DND-41 (cell line): ENCODE measurements at regions not wholly inside any gene's neighbourhood (a gene's known extent, or its start where the extent isn't known, plus 50 kb on each side); places are given as distances from the start of the nearest gene placed in this dataset.

Source experiments
- EZH2 ChIP-seq: IDR thresholded peaks from 3 replicates; pipeline ENCODE4 v1.6.1; 2012; ENCODE audit warnings: borderline replicate concordance, low read depth, mild to moderate bottlenecking, moderate library complexity, low read length, inconsistent platforms; ENCODE audit not compliant: severe bottlenecking
- TF ChIP-seq, protein P1 (sequence below): IDR thresholded peaks from 2 replicates; pipeline ENCODE4 v1.5.1; 2012; ENCODE audit warnings: borderline replicate concordance, low read length, moderate library complexity, mild to moderate bottlenecking; ENCODE audit not compliant: poor library complexity, severe bottlenecking; ENCODE audit errors: extremely low read depth

DNA sequence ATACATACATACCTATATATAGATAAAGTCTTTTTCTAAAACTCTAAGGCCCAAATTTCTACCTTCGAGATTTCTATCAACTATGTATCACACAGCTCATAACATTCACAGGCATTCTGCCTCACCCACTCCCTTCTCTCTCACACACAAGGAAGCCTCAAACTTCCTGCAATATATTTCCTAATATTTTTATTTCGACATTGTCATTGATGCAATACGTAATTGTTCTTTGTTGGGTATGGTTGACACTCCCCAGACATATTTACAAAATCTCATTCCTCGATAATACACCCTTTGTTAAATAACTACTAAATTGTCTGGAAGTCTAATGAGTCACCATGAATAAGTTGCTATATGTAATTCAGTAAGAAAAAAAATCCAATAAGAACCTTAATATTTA lies 143.5 kb downstream of the HNRNPD start:
- TF ChIP-seq, protein P1, sequence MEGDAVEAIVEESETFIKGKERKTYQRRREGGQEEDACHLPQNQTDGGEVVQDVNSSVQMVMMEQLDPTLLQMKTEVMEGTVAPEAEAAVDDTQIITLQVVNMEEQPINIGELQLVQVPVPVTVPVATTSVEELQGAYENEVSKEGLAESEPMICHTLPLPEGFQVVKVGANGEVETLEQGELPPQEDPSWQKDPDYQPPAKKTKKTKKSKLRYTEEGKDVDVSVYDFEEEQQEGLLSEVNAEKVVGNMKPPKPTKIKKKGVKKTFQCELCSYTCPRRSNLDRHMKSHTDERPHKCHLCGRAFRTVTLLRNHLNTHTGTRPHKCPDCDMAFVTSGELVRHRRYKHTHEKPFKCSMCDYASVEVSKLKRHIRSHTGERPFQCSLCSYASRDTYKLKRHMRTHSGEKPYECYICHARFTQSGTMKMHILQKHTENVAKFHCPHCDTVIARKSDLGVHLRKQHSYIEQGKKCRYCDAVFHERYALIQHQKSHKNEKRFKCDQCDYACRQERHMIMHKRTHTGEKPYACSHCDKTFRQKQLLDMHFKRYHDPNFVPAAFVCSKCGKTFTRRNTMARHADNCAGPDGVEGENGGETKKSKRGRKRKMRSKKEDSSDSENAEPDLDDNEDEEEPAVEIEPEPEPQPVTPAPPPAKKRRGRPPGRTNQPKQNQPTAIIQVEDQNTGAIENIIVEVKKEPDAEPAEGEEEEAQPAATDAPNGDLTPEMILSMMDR, result no peak
- no peak for TF ChIP-seq EZH2
